Endothelial cell of umbilical vein (primary cell): ENCODE measurements at regions not wholly inside any gene's neighbourhood (a gene's known extent, or its start where the extent isn't known, plus 50 kb on each side); places are given as distances from the start of the nearest gene placed in this dataset.

ENCODE experiments used
- BruUV-seq: library from RNA; stranded (reverse); fragments of 400-500 nt; replicated peaks from 2 replicates; lab custom pipeline; 2021; lab: Mats Ljungman, UMichigan
- CTCF ChIA-PET: fragments of 300-600, 350-600 bp; sonication (Branson Sonifier 250); formaldehyde crosslinking; loops from one replicate; lab custom pipeline; 2021; ENCODE audit warnings: antibody characterized with exemption, inconsistent platforms; lab: Charles Lee
- POLR2A ChIA-PET: fragments of 300-600, 350-600 bp; sonication (Branson Sonifier 250); formaldehyde crosslinking; loops from one replicate; lab custom pipeline; 2021; ENCODE audit warnings: antibody characterized with exemption, inconsistent platforms; lab: Charles Lee
- DNase-seq: peaks from one replicate; pipeline ENCODE4 v3.0.0-alpha.2; 2011; ENCODE audit warnings: low read depth, low spot score
- FAIRE-seq: peaks from 2 replicates; lab custom pipeline; 2011; peaks lifted over from hg19 to GRCh38; lab: Jason Lieb, UNC
- H2AFZ ChIP-seq: 2 replicates; pipeline ENCODE4 v1.6.0; 2012; ENCODE audit warnings: low read depth, low read length, control low read depth, inconsistent platforms
- H3K27ac ChIP-seq: 2 replicates; pipeline ENCODE4 v1.5.1; 2011; ENCODE audit warnings: low read depth, mild to moderate bottlenecking, control low read depth, low read length, moderate library complexity; ENCODE audit not compliant: insufficient read depth
- H3K27me3 ChIP-seq, 2 experiments: 2 replicates each; pipeline versions ENCODE4 v1.6.0 to v1.6.1; 2011; ENCODE audit warnings: low read length in 2 of 2, mixed read lengths in 1 of 2; ENCODE audit not compliant: control insufficient read depth in 2 of 2, insufficient read depth in 2 of 2
- H3K36me3 ChIP-seq, 2 experiments: 2 replicates in 1 of 2; 3 replicates in 1 of 2; pipeline ENCODE4 v1.5.1; 2011; ENCODE audit warnings: low read length in 2 of 2, mild to moderate bottlenecking in 1 of 2, moderate library complexity in 1 of 2; ENCODE audit not compliant: control insufficient read depth in 2 of 2, insufficient read depth in 2 of 2; ENCODE audit errors: extremely low read depth in 1 of 2
- H3K4me1 ChIP-seq: 3 replicates; pipeline ENCODE4 v1.5.1; 2011; ENCODE audit warnings: mild to moderate bottlenecking, low read length; ENCODE audit not compliant: control insufficient read depth, insufficient read depth; ENCODE audit errors: extremely low read depth
- H3K4me2 ChIP-seq: 2 replicates; pipeline ENCODE4 v1.6.1; 2011; ENCODE audit warnings: low read length, control low read depth, mixed read lengths; ENCODE audit not compliant: insufficient read depth
- H3K4me3 ChIP-seq, 3 experiments: fragments of 200-600 bp in 1 of 3; sonication (generic), shearing (Covaris generic) in 1 of 3; replicated peaks in 1 of 3; 2 replicates each; pipeline ENCODE4 v1.5.1; 2011 to 2016; ENCODE audit warnings: control low read depth in 3 of 3, low read length in 3 of 3, mild to moderate bottlenecking in 2 of 3, inconsistent platforms in 1 of 3, low read depth in 1 of 3, moderate library complexity in 1 of 3; ENCODE audit not compliant: insufficient read depth in 1 of 3
- H3K79me2 ChIP-seq: 2 replicates; pipeline ENCODE4 v1.6.0; 2012; ENCODE audit warnings: low read length, inconsistent platforms; ENCODE audit not compliant: control insufficient read depth, insufficient read depth
- H3K9ac ChIP-seq: replicated peaks from 2 replicates; pipeline ENCODE3; 2011; ENCODE audit warnings: low read length, control low read depth; ENCODE audit not compliant: insufficient read depth; ENCODE audit errors: extremely low read depth
- H3K9me1 ChIP-seq: replicated peaks from 3 replicates; pipeline ENCODE4 v1.6.0; 2011; ENCODE audit warnings: mild to moderate bottlenecking, low read length; ENCODE audit not compliant: control insufficient read depth, insufficient read depth; ENCODE audit errors: extremely low read depth
- H3K9me3 ChIP-seq: replicated peaks from 2 replicates; pipeline ENCODE4 v1.5.1; 2012; ENCODE audit warnings: low read length, inconsistent platforms; ENCODE audit not compliant: control insufficient read depth, insufficient read depth
- H4K20me1 ChIP-seq: replicated peaks from 2 replicates; pipeline ENCODE3; 2011; ENCODE audit warnings: mild to moderate bottlenecking, low read length; ENCODE audit not compliant: control insufficient read depth, insufficient read depth; ENCODE audit errors: extremely low read depth
- EZH2 ChIP-seq: IDR thresholded peaks from 2 replicates; pipeline ENCODE4 v1.6.1; 2012; ENCODE audit warnings: borderline replicate concordance, low read depth, mild to moderate bottlenecking, moderate library complexity, low read length, inconsistent platforms; ENCODE audit not compliant: severe bottlenecking
- FOS ChIP-seq: IDR thresholded peaks from 2 replicates; pipeline ENCODE4 v1.6.1; 2011; ENCODE audit warnings: mild to moderate bottlenecking, low read length, moderate library complexity, borderline replicate concordance; ENCODE audit not compliant: insufficient read depth
- GATA2 ChIP-seq: IDR thresholded peaks from 2 replicates; pipeline ENCODE4 v1.7.0; 2011; ENCODE audit warnings: low read depth, mild to moderate bottlenecking, moderate library complexity, mixed read lengths, low read length; ENCODE audit not compliant: insufficient read length, insufficient read depth
- JUN ChIP-seq: IDR thresholded peaks from 2 replicates; pipeline ENCODE4 v1.6.1; 2011; ENCODE audit warnings: borderline replicate concordance, low read depth; ENCODE audit not compliant: insufficient read length, insufficient read depth
- MAX ChIP-seq: IDR thresholded peaks from 2 replicates; pipeline ENCODE4 v1.6.1; 2011; ENCODE audit not compliant: insufficient read depth, insufficient read length
- MYC ChIP-seq: IDR thresholded peaks from one replicate; pipeline ENCODE4 v1.6.1; 2011; ENCODE audit warnings: mild to moderate bottlenecking, low read depth, low read length
- POLR2A ChIP-seq: IDR thresholded peaks from 2 replicates; pipeline ENCODE4 v1.6.1; 2012; ENCODE audit warnings: low read depth, mild to moderate bottlenecking, control low read depth, low read length
- POLR2AphosphoS5 ChIP-seq: IDR thresholded peaks from 2 replicates; pipeline ENCODE4 v1.6.1; 2012; ENCODE audit warnings: low read depth, mild to moderate bottlenecking, control low read depth, low read length, moderate library complexity; ENCODE audit not compliant: insufficient read depth
- dilution Hi-C: fragments of 300-500 bp; cut with MboI; formaldehyde crosslinking; loops from one replicate; pipeline ENCODE4 v1.15.0; 2019; ENCODE audit warnings: low sequenced_read_pairs; ENCODE audit not compliant: extremely low pct_ligation_motif_present
- intact Hi-C: fragments of 100-400 bp; cut with micrococcal nuclease; formaldehyde crosslinking; loops from one replicate; pipeline ENCODE4 v1.10.0; 2022
- TF ChIP-seq, protein P1 (sequence below), 2 donors: IDR thresholded peaks; 1 replicate in 1 of 2; 2 replicates in 1 of 2; pipeline ENCODE4 v1.5.1; 2011; ENCODE audit warnings: low read length in 2 of 2, mild to moderate bottlenecking in 2 of 2, moderate library complexity in 2 of 2, control low read depth in 1 of 2, inconsistent platforms in 1 of 2, low read depth in 1 of 2; ENCODE audit not compliant: insufficient read depth in 1 of 2; ENCODE audit errors: extremely low read depth in 1 of 2

GRCh38 chr1:58262702-58263101, 283.8 kb downstream of the OMA1 start:
- Histone ChIP-seq H3K4me2 (no peak overlapping the region), H4K20me1 (no peaks in the 10 kb centered on the region), H3K27ac (no peak overlapping the region), H3K4me1 (no peaks in the 10 kb centered on the region), H2AFZ (no peak overlapping the region), H3K9me1 (no peaks in the 10 kb centered on the region), H3K9me3 (no peaks in the 10 kb centered on the region), H3K27me3 (no peaks in the 10 kb centered on the region), H3K9ac (no peak overlapping the region), H3K79me2 (no peaks in the 10 kb centered on the region), H3K36me3 (no peaks in the 10 kb centered on the region), H3K4me3 (no peak overlapping the region)
- TF ChIP-seq MAX (no peak), MYC (no peak), FOS (no peak), POLR2AphosphoS5 (no peak), EZH2 (no peak), JUN (no peak), POLR2A (no peak), GATA2 (no peak)
- TF ChIP-seq, protein P1, sequence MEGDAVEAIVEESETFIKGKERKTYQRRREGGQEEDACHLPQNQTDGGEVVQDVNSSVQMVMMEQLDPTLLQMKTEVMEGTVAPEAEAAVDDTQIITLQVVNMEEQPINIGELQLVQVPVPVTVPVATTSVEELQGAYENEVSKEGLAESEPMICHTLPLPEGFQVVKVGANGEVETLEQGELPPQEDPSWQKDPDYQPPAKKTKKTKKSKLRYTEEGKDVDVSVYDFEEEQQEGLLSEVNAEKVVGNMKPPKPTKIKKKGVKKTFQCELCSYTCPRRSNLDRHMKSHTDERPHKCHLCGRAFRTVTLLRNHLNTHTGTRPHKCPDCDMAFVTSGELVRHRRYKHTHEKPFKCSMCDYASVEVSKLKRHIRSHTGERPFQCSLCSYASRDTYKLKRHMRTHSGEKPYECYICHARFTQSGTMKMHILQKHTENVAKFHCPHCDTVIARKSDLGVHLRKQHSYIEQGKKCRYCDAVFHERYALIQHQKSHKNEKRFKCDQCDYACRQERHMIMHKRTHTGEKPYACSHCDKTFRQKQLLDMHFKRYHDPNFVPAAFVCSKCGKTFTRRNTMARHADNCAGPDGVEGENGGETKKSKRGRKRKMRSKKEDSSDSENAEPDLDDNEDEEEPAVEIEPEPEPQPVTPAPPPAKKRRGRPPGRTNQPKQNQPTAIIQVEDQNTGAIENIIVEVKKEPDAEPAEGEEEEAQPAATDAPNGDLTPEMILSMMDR (IDR thresholded peaks at IDR 0.05; ENCODE audit: extremely low read depth in 1 of 2, insufficient read depth in 1 of 2, low read depth in 1 of 2, low read length in 2 of 2): no peak
- DNase-seq (no peak), FAIRE-seq (no peak)
- CTCF ChIA-PET: no interaction called here
- intact Hi-C loops (no loop called here), dilution Hi-C loops (no loop called here)
- POLR2A ChIA-PET: no interaction called here
- no TSS peak for BruUV-seq
